Stomach (tissue), 4 donors: ENCODE measurements at regions not wholly inside any gene's neighbourhood (a gene's known extent, or its start where the extent isn't known, plus 50 kb on each side); places are given as distances from the start of the nearest gene placed in this dataset.

ENCODE experiments used
- POLR2A ChIP-seq, 4 donors: fragments of 450-650 bp; IDR thresholded peaks; one replicate each; pipeline ENCODE4 v1.6.1; 2016; ENCODE audit warnings: antibody characterized with exemption in 4 of 4, control low read depth in 2 of 4, mild to moderate bottlenecking in 1 of 4, moderate library complexity in 1 of 4
- TF ChIP-seq, protein P1 (sequence below), 7 experiments: fragments of 450-650 bp in 4 of 7; fragments of 200-600 bp in 3 of 7; sonication (generic) in 3 of 7; IDR thresholded peaks; one replicate each; pipeline ENCODE4 v1.5.1; 2016 to 2019; ENCODE audit warnings: antibody characterized with exemption in 7 of 7, control low read depth in 2 of 7, mild to moderate bottlenecking in 1 of 7

DNA sequence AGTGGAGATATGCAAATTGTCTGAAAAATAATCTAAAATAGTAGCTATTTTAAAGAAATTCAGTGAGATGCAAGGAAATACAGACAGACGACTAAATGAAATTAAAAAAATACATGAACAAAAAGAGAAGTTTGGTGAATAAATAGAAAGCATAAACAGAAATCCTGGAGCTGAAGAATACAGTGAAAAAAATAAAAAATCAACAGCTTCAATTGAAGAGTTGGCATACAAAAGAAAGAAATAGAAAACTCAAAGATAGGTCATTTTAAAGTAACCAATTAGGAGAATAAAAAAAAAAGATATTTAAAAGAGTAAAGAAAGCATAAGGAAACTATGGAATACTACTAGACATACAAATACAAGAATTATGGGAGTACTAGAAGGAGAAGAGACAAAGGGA, 2191.5 kb upstream of the PCDH20 start:
- TF ChIP-seq POLR2A (IDR thresholded peaks at IDR 0.05) = no peak
- TF ChIP-seq, protein P1, sequence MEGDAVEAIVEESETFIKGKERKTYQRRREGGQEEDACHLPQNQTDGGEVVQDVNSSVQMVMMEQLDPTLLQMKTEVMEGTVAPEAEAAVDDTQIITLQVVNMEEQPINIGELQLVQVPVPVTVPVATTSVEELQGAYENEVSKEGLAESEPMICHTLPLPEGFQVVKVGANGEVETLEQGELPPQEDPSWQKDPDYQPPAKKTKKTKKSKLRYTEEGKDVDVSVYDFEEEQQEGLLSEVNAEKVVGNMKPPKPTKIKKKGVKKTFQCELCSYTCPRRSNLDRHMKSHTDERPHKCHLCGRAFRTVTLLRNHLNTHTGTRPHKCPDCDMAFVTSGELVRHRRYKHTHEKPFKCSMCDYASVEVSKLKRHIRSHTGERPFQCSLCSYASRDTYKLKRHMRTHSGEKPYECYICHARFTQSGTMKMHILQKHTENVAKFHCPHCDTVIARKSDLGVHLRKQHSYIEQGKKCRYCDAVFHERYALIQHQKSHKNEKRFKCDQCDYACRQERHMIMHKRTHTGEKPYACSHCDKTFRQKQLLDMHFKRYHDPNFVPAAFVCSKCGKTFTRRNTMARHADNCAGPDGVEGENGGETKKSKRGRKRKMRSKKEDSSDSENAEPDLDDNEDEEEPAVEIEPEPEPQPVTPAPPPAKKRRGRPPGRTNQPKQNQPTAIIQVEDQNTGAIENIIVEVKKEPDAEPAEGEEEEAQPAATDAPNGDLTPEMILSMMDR (IDR thresholded peaks at IDR 0.05) = no peak
